ENCODE measurements at regions not wholly inside any gene's neighbourhood (a gene's known extent, or its start where the extent isn't known, plus 50 kb on each side); places are given as distances from the start of the nearest gene placed in this dataset.
A peak's percentile ranks its signal among the peaks of the same experiment; 100 is the strongest.

- Histone ChIP-seq H3K27me3 (ENCODE audit: control insufficient read depth in 1 of 2, insufficient read depth in 2 of 2, low read length in 2 of 2) (peaks cover 0 to 2% of the 10 kb centered on the region in 2 experiments), H3K27ac (ENCODE audit: low read depth in 1 of 2, low read length in 2 of 2) (no peak overlapping the region), H3K9me3 (ENCODE audit: control insufficient read depth in 1 of 2, insufficient read depth in 1 of 2, low read length in 2 of 2) (peaks cover 5 to 11% of the 10 kb centered on the region in 2 experiments), H3K36me3 (ENCODE audit: insufficient read depth, low read length) (no peaks in the 10 kb centered on the region), H3K4me1 (ENCODE audit: insufficient read depth, low read length) (no peaks in the 10 kb centered on the region), H3K4me3 (ENCODE audit: low read length) (no peak overlapping the region)
- Mint-ChIP-seq H3K27me3 (peaks cover 6% of the 10 kb centered on the region), H3K27ac (no peak overlapping the region), H3K4me1 (ENCODE audit: low read depth) (no peaks in the 10 kb centered on the region), H3K4me3 (no peak overlapping the region), H3K36me3 (ENCODE audit: low read depth) (no peaks in the 10 kb centered on the region), H3K9me3 (no peaks in the 10 kb centered on the region)
- ChIA-PET CTCF (no interaction called here), POLR2A (no interaction called here)
- TF ChIP-seq CTCF (IDR thresholded peaks at IDR 0.05) = peak; percentile 13
- intact Hi-C loops (cut with DNase I, micrococcal nuclease) = loop anchor here in 1 of 2 experiments (5.0 kb wide), 1 partner anchor 501 kb away; no protein-coding TSS in a partner anchor
- DNase-seq (peak in 1 of 14 experiments; percentile 3), ATAC-seq (ENCODE audit: poor library complexity) (no peak)
Measured at GRCh38 chr20:57048027-57048869, 218.2 kb downstream of the BMP7 start.

DNA sequence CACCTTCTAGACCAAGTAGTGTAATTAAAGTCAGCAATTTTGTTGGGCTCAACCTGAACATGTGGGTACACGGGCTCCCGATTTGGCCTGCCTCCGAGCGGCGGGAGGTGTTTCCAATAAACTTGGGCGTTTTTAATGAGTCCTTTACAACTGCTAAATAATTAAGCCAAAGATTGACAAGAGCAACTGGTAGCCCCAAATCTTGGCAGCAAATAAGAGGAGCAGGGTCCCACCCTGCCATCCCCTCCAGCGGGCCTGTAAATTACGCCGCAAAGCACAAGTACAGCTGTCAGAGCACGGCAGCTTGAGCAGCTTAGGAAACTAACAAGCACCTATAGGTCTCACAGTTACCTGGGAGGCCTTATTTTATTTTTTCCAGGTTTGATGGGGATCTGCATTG lies 217.1 kb downstream of the BMP7 start:
- Mint-ChIP-seq H3K4me1 (ENCODE audit: low read depth) (no peaks in the 10 kb centered on the region), H3K36me3 (ENCODE audit: low read depth) (no peaks in the 10 kb centered on the region), H3K9me3 (no peaks in the 10 kb centered on the region), H3K4me3 (no peak overlapping the region), H3K27ac (no peak overlapping the region), H3K27me3 (peaks cover 6% of the 10 kb centered on the region)
- peaks cover 5 to 22% of the 10 kb centered on the region in 2 experiments for H3K9me3 ChIP-seq (ENCODE audit: control insufficient read depth in 1 of 2, insufficient read depth in 1 of 2, low read length in 2 of 2)
- no peak overlapping the region for H3K4me3 ChIP-seq (ENCODE audit: low read length)
- no peak for ATAC-seq (ENCODE audit: poor library complexity)
- no peaks in the 10 kb centered on the region for H3K4me1 ChIP-seq (ENCODE audit: insufficient read depth, low read length)
- TF ChIP-seq CTCF (IDR thresholded peaks at IDR 0.05) = no peak
- H3K27ac ChIP-seq (ENCODE audit: low read depth in 1 of 2, low read length in 2 of 2) = no peak overlapping the region
- H3K27me3 ChIP-seq (ENCODE audit: control insufficient read depth in 1 of 2, insufficient read depth in 2 of 2, low read length in 2 of 2) = peaks cover 0 to 2% of the 10 kb centered on the region in 2 experiments
- POLR2A ChIA-PET = no interaction called here
- intact Hi-C loops (cut with DNase I, micrococcal nuclease) = loop anchor here in 1 of 2 experiments (5.0 kb wide), 1 partner anchor 502 kb away; no protein-coding TSS in a partner anchor
- no peaks in the 10 kb centered on the region for H3K36me3 ChIP-seq (ENCODE audit: insufficient read depth, low read length)
- CTCF ChIA-PET = no interaction called here
- no peak for DNase-seq

GRCh38 chr20:57051096-57051495 lies 215.3 kb downstream of the BMP7 start:
- ATAC-seq (ENCODE audit: poor library complexity) = no peak

More at GRCh38 chr20:57051096-57051495, 215.3 kb downstream of the BMP7 start:
- Mint-ChIP-seq H3K27me3 (peaks cover 12% of the 10 kb centered on the region), H3K27ac (no peak overlapping the region), H3K36me3 (ENCODE audit: low read depth) (no peaks in the 10 kb centered on the region), H3K9me3 (no peaks in the 10 kb centered on the region), H3K4me1 (ENCODE audit: low read depth) (no peaks in the 10 kb centered on the region), H3K4me3 (no peak overlapping the region)
- CTCF ChIA-PET = no interaction called here
- Histone ChIP-seq H3K27ac (ENCODE audit: low read depth in 1 of 2, low read length in 2 of 2) (no peak overlapping the region), H3K9me3 (ENCODE audit: control insufficient read depth in 1 of 2, insufficient read depth in 1 of 2, low read length in 2 of 2) (peaks cover 5 to 26% of the 10 kb centered on the region in 2 experiments), H3K27me3 (ENCODE audit: control insufficient read depth in 1 of 2, insufficient read depth in 2 of 2, low read length in 2 of 2) (peaks cover 0 to 2% of the 10 kb centered on the region in 2 experiments), H3K36me3 (ENCODE audit: insufficient read depth, low read length) (no peaks in the 10 kb centered on the region), H3K4me1 (ENCODE audit: insufficient read depth, low read length) (no peaks in the 10 kb centered on the region), H3K4me3 (ENCODE audit: low read length) (no peak overlapping the region)
- POLR2A ChIA-PET = no interaction called here
- no peak for DNase-seq
- TF ChIP-seq CTCF (IDR thresholded peaks at IDR 0.05) = no peak
- intact Hi-C loops (cut with DNase I, micrococcal nuclease) = no loop called here

All from CD4-positive, alpha-beta T cell (primary cell).